ENCODE measurements at regions not wholly inside any gene's neighbourhood (a gene's known extent, or its start where the extent isn't known, plus 50 kb on each side); places are given as distances from the start of the nearest gene placed in this dataset.

DNA sequence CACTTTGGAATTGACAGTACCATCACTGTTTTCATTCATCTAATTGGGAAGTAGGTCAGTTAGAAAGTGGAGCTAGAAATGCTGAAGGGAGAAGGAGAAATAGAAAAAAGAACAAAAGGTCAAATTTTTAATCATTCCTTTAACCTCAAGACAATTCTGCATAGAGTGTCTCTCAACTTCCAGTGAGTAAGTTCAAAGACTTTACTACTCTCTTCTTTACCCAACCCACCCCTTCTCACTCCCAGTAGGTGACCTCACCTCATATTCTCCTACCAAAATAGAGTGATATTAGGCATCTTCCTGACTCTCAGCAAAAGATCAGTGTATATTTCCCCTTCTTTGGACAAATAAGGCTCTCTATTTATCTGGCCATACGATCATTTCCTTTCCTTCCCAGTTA lies 340.0 kb upstream of the JAG1 start:
- CTCF ChIA-PET = no interaction called here
- BruUV-seq (replicated peaks) = no TSS peak

More for the DNA sequence above, 340.0 kb upstream of the JAG1 start:
- no peak overlapping the region for H3K4me2 ChIP-seq (ENCODE audit: low read length)
- no peak overlapping the region for H3K27ac ChIP-seq (ENCODE audit: low read depth, low read length)
- H3K9me3 ChIP-seq (ENCODE audit: control insufficient read depth in 1 of 2, insufficient read depth in 1 of 2, low read depth in 1 of 2, low read length in 2 of 2) = no peaks in the 10 kb centered on the region
- ChIA-PET POLR2A (no interaction called here), RAD21 (ENCODE audit: low non-redundant PET in 1 of 2, low total read pairs in 2 of 2, uncharacterized antibody in 2 of 2, unreplicated experiment in 2 of 2) (no interaction called here)
- intact Hi-C loops (cut with micrococcal nuclease) = no loop called here
- no peak overlapping the region for H2AFZ ChIP-seq (ENCODE audit: low read depth, low read length, poor library complexity, severe bottlenecking)
- no peak overlapping the region for H3K9ac ChIP-seq (ENCODE audit: low read length)
- H4K20me1 ChIP-seq (ENCODE audit: insufficient read depth) = no peaks in the 10 kb centered on the region
- no peak overlapping the region for H3K4me3 ChIP-seq (replicated peaks in 1 of 2; ENCODE audit: low read depth in 1 of 2, low read length in 2 of 2)
- H3K79me2 ChIP-seq (ENCODE audit: insufficient read depth, low read length) = no peaks in the 10 kb centered on the region
- no peaks in the 10 kb centered on the region for H3K9me2 ChIP-seq (ENCODE audit: insufficient read depth)
- TF ChIP-seq CEBPB (IDR thresholded peaks at IDR 0.05; ENCODE audit: low read depth) (no peak), POLR2A (IDR thresholded peaks at IDR 0.05; ENCODE audit: borderline replicate concordance, extremely low read depth, insufficient read depth, insufficient read length) (no peak), SP1 (IDR thresholded peaks at IDR 0.05; ENCODE audit: low read depth) (no peak), RAD21 (IDR thresholded peaks at IDR 0.05; ENCODE audit: low read depth) (no peak), SIN3A (IDR thresholded peaks at IDR 0.05; ENCODE audit: low read depth) (no peak), CBX3 (IDR thresholded peaks at IDR 0.05; ENCODE audit: low read depth) (no peak), EGR1 (IDR thresholded peaks at IDR 0.05; ENCODE audit: low read depth) (no peak), ZBTB33 (IDR thresholded peaks at IDR 0.05; ENCODE audit: extremely low read depth, insufficient replicate concordance, low read length) (no peak)
- TF ChIP-seq, protein P1, sequence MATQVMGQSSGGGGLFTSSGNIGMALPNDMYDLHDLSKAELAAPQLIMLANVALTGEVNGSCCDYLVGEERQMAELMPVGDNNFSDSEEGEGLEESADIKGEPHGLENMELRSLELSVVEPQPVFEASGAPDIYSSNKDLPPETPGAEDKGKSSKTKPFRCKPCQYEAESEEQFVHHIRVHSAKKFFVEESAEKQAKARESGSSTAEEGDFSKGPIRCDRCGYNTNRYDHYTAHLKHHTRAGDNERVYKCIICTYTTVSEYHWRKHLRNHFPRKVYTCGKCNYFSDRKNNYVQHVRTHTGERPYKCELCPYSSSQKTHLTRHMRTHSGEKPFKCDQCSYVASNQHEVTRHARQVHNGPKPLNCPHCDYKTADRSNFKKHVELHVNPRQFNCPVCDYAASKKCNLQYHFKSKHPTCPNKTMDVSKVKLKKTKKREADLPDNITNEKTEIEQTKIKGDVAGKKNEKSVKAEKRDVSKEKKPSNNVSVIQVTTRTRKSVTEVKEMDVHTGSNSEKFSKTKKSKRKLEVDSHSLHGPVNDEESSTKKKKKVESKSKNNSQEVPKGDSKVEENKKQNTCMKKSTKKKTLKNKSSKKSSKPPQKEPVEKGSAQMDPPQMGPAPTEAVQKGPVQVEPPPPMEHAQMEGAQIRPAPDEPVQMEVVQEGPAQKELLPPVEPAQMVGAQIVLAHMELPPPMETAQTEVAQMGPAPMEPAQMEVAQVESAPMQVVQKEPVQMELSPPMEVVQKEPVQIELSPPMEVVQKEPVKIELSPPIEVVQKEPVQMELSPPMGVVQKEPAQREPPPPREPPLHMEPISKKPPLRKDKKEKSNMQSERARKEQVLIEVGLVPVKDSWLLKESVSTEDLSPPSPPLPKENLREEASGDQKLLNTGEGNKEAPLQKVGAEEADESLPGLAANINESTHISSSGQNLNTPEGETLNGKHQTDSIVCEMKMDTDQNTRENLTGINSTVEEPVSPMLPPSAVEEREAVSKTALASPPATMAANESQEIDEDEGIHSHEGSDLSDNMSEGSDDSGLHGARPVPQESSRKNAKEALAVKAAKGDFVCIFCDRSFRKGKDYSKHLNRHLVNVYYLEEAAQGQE (IDR thresholded peaks at IDR 0.05; ENCODE audit: low read depth) = no peak
- TF ChIP-seq, protein P2, sequence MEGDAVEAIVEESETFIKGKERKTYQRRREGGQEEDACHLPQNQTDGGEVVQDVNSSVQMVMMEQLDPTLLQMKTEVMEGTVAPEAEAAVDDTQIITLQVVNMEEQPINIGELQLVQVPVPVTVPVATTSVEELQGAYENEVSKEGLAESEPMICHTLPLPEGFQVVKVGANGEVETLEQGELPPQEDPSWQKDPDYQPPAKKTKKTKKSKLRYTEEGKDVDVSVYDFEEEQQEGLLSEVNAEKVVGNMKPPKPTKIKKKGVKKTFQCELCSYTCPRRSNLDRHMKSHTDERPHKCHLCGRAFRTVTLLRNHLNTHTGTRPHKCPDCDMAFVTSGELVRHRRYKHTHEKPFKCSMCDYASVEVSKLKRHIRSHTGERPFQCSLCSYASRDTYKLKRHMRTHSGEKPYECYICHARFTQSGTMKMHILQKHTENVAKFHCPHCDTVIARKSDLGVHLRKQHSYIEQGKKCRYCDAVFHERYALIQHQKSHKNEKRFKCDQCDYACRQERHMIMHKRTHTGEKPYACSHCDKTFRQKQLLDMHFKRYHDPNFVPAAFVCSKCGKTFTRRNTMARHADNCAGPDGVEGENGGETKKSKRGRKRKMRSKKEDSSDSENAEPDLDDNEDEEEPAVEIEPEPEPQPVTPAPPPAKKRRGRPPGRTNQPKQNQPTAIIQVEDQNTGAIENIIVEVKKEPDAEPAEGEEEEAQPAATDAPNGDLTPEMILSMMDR (IDR thresholded peaks at IDR 0.05 in 2 of 3, conservative IDR thresholded peaks at IDR 0.05 in 1 of 3; ENCODE audit: borderline replicate concordance in 1 of 3, insufficient read depth in 1 of 3, low read depth in 2 of 3, low read length in 2 of 3) = no peak
- no peaks in the 10 kb centered on the region for H3K36me3 ChIP-seq (ENCODE audit: control insufficient read depth in 1 of 2, insufficient read depth in 2 of 2, low read length in 2 of 2)
- no peak for DNase-seq (ENCODE audit: low read depth, low spot score)
- no peaks in the 10 kb centered on the region for H3K4me1 ChIP-seq (ENCODE audit: control insufficient read depth in 1 of 2, insufficient read depth in 2 of 2, low read length in 2 of 2)
- no peaks in the 10 kb centered on the region for H3K27me3 ChIP-seq (ENCODE audit: insufficient read depth, low read length)
- ATAC-seq = no peak
